CD4-positive, alpha-beta T cell treated with Interferon gamma for 1 hour (primary cell): ENCODE measurements at regions not wholly inside any gene's neighbourhood (a gene's known extent, or its start where the extent isn't known, plus 50 kb on each side); places are given as distances from the start of the nearest gene placed in this dataset.
"Not testable (repeated sequence)": the region's sequence is repeated elsewhere in the genome, so short reads cannot be mapped to it uniquely, and the experiment has no call there.

Experiments used
- DNase-seq: peaks from one replicate; pipeline ENCODE4 v3.0.0-alpha.2; 2020

GRCh38 chr1:9469882-9470281 is 69.4 kb upstream of the SLC25A33 start:
- not testable (repeated sequence) for DNase-seq

GRCh38 chr1:9471679-9472078 is 67.6 kb upstream of the SLC25A33 start:
- no peak for DNase-seq

- no peak for DNase-seq
These were observed 66.8 kb upstream of the SLC25A33 start for GRCh38 chr1:9472386-9473031.

- no peak for DNase-seq
These were observed 66.0 kb upstream of the SLC25A33 start for GRCh38 chr1:9473032-9473807.

- DNase-seq: no peak
These were observed 64.1 kb upstream of the SLC25A33 start for GRCh38 chr1:9475061-9475627.

GRCh38 chr1:9476790-9477463 is 62.3 kb upstream of the SLC25A33 start:
- no peak for DNase-seq

- no peak for DNase-seq
These were observed 61.7 kb upstream of the SLC25A33 start for GRCh38 chr1:9477535-9477934.

- no peak for DNase-seq
These were observed 61.2 kb upstream of the SLC25A33 start for GRCh38 chr1:9478021-9478420.

- DNase-seq: no peak
These were observed 58.2 kb upstream of the SLC25A33 start for GRCh38 chr1:9481048-9481447.

GRCh38 chr1:9482403-9482802 is 56.9 kb upstream of the SLC25A33 start:
- DNase-seq: no peak

GRCh38 chr1:9482816-9483572 is 56.3 kb upstream of the SLC25A33 start:
- DNase-seq: no peak

GRCh38 chr1:9486466-9487140 is 52.7 kb upstream of the SLC25A33 start:
- DNase-seq: no peak
